Keratinocyte (primary cell): ENCODE measurements at regions not wholly inside any gene's neighbourhood (a gene's known extent, or its start where the extent isn't known, plus 50 kb on each side); places are given as distances from the start of the nearest gene placed in this dataset.

ENCODE experiments used
- CTCF ChIP-seq, 3 experiments: IDR thresholded peaks in 1 of 3; conservative IDR thresholded peaks in 1 of 3; optimal IDR thresholded peaks in 1 of 3; 2 replicates in 2 of 3; 3 replicates in 1 of 3; pipeline versions ENCODE3 to v1.5.1; 2011; ENCODE audit warnings: low read length in 3 of 3, mild to moderate bottlenecking in 3 of 3, moderate library complexity in 2 of 3, control low read depth in 1 of 3, inconsistent platforms in 1 of 3; ENCODE audit not compliant: insufficient read depth in 2 of 3; ENCODE audit errors: extremely low read depth in 1 of 3
- EZH2 ChIP-seq: IDR thresholded peaks from one replicate; pipeline ENCODE4 v1.6.1; 2012; ENCODE audit warnings: inconsistent platforms, mild to moderate bottlenecking, low read length, moderate library complexity

- TF ChIP-seq CTCF (optimal IDR thresholded peaks at IDR 0.05 in 1 of 3, IDR thresholded peaks at IDR 0.05 in 1 of 3, conservative IDR thresholded peaks at IDR 0.05 in 1 of 3; ENCODE audit: extremely low read depth in 1 of 3, insufficient read depth in 2 of 3, low read length in 3 of 3), result no peak
- no peak for TF ChIP-seq EZH2
Observed at GRCh38 chr15:57785959-57786358, 79.4 kb downstream of the POLR2M start.
